ENCODE measurements at regions not wholly inside any gene's neighbourhood (a gene's known extent, or its start where the extent isn't known, plus 50 kb on each side); places are given as distances from the start of the nearest gene placed in this dataset.

GRCh38 chr2:155377931-155378444 lies 679.5 kb downstream of the KCNJ3 start:
- TF ChIP-seq, protein P1, sequence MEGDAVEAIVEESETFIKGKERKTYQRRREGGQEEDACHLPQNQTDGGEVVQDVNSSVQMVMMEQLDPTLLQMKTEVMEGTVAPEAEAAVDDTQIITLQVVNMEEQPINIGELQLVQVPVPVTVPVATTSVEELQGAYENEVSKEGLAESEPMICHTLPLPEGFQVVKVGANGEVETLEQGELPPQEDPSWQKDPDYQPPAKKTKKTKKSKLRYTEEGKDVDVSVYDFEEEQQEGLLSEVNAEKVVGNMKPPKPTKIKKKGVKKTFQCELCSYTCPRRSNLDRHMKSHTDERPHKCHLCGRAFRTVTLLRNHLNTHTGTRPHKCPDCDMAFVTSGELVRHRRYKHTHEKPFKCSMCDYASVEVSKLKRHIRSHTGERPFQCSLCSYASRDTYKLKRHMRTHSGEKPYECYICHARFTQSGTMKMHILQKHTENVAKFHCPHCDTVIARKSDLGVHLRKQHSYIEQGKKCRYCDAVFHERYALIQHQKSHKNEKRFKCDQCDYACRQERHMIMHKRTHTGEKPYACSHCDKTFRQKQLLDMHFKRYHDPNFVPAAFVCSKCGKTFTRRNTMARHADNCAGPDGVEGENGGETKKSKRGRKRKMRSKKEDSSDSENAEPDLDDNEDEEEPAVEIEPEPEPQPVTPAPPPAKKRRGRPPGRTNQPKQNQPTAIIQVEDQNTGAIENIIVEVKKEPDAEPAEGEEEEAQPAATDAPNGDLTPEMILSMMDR (IDR thresholded peaks at IDR 0.05; ENCODE audit: extremely low read depth in 1 of 2, insufficient read depth in 1 of 2, low read depth in 1 of 2, low read length in 2 of 2), result no peak
- TF ChIP-seq POLR2AphosphoS5 (IDR thresholded peaks at IDR 0.05; ENCODE audit: insufficient read depth, low read depth, low read length) (no peak), EZH2 (IDR thresholded peaks at IDR 0.05; ENCODE audit: borderline replicate concordance, low read depth, low read length, severe bottlenecking) (no peak), MAX (IDR thresholded peaks at IDR 0.05; ENCODE audit: insufficient read depth, insufficient read length) (no peak), POLR2A (IDR thresholded peaks at IDR 0.05; ENCODE audit: low read depth, low read length) (no peak), GATA2 (IDR thresholded peaks at IDR 0.05; ENCODE audit: insufficient read depth, insufficient read length, low read depth, low read length) (no peak), FOS (IDR thresholded peaks at IDR 0.05; ENCODE audit: borderline replicate concordance, insufficient read depth, low read length) (no peak)
